Esophagus muscularis mucosa (tissue), 4 donors: ENCODE measurements at regions not wholly inside any gene's neighbourhood (a gene's known extent, or its start where the extent isn't known, plus 50 kb on each side); places are given as distances from the start of the nearest gene placed in this dataset.

Source experiments
- CTCF ChIP-seq, 3 experiments: fragments of 200-600 bp in 2 of 3; fragments of 450-650 bp in 1 of 3; sonication (generic) in 2 of 3; IDR thresholded peaks; one replicate each; pipeline ENCODE4 v1.5.1; 2017 to 2019; ENCODE audit warnings: antibody characterized with exemption in 3 of 3, mild to moderate bottlenecking in 2 of 3, moderate library complexity in 1 of 3
- EP300 ChIP-seq: sonication (generic); formaldehyde crosslinking; IDR thresholded peaks from one replicate; pipeline ENCODE4 v1.6.1; 2017; ENCODE audit warnings: antibody characterized with exemption
- POLR2A ChIP-seq: fragments of 450-650 bp; IDR thresholded peaks from one replicate; pipeline ENCODE4 v1.6.1; 2017; ENCODE audit warnings: antibody characterized with exemption, moderate library complexity, mild to moderate bottlenecking, low read depth
- POLR2AphosphoS5 ChIP-seq, 2 donors: sonication (generic); formaldehyde crosslinking; IDR thresholded peaks; one replicate each; pipeline ENCODE4 v1.6.1; 2017; ENCODE audit warnings: antibody characterized with exemption in 2 of 2

GRCh38 chr2:220014961-220015360 is 387.5 kb downstream of the SLC4A3 start:
- TF ChIP-seq CTCF (IDR thresholded peaks at IDR 0.05) (no peak), POLR2AphosphoS5 (IDR thresholded peaks at IDR 0.05) (no peak), POLR2A (no peak), EP300 (no peak)
